ENCODE measurements at regions not wholly inside any gene's neighbourhood (a gene's known extent, or its start where the extent isn't known, plus 50 kb on each side); places are given as distances from the start of the nearest gene placed in this dataset.

- TF ChIP-seq REST (IDR thresholded peaks at IDR 0.05; ENCODE audit: low read depth) (no peak), TEAD4 (IDR thresholded peaks at IDR 0.05) (no peak), USF1 (IDR thresholded peaks at IDR 0.05) (no peak)
These were observed 336.7 kb downstream of the AGTPBP1 start for GRCh38 chr9:85404911-85405565.

- TF ChIP-seq EP300 (IDR thresholded peaks at IDR 0.05; ENCODE audit: borderline replicate concordance) (no peak), TCF12 (IDR thresholded peaks at IDR 0.05; ENCODE audit: low read depth) (no peak), ZBTB7A (IDR thresholded peaks at IDR 0.05; ENCODE audit: low read depth) (no peak), USF1 (IDR thresholded peaks at IDR 0.05) (no peak), TEAD4 (IDR thresholded peaks at IDR 0.05) (no peak), YY1 (IDR thresholded peaks at IDR 0.05; ENCODE audit: low read depth) (no peak), CEBPB (IDR thresholded peaks at IDR 0.05) (no peak), FOXM1 (IDR thresholded peaks at IDR 0.05; ENCODE audit: borderline replicate concordance, low read depth) (no peak), MAX (IDR thresholded peaks at IDR 0.05) (no peak), TAF1 (IDR thresholded peaks at IDR 0.05; ENCODE audit: low read depth) (no peak), REST (IDR thresholded peaks at IDR 0.05; ENCODE audit: low read depth) (no peak), CREB1 (IDR thresholded peaks at IDR 0.05; ENCODE audit: low read depth) (no peak), NFIC (IDR thresholded peaks at IDR 0.05) (no peak), EGR1 (IDR thresholded peaks at IDR 0.05) (no peak), RAD21 (IDR thresholded peaks at IDR 0.05; ENCODE audit: low read depth) (no peak)
These were observed 339.2 kb downstream of the AGTPBP1 start for GRCh38 chr9:85402551-85402950.

- no peak for TF ChIP-seq YY1 (IDR thresholded peaks at IDR 0.05; ENCODE audit: low read depth)
- no peak for TF ChIP-seq NFIC (IDR thresholded peaks at IDR 0.05)
- TF ChIP-seq FOXM1 (IDR thresholded peaks at IDR 0.05; ENCODE audit: borderline replicate concordance, low read depth) = no peak
- TF ChIP-seq REST (IDR thresholded peaks at IDR 0.05; ENCODE audit: low read depth) = no peak
- no peak for TF ChIP-seq TAF1 (IDR thresholded peaks at IDR 0.05; ENCODE audit: low read depth)
- TF ChIP-seq CREB1 (IDR thresholded peaks at IDR 0.05; ENCODE audit: low read depth) = no peak
- TF ChIP-seq EP300 (IDR thresholded peaks at IDR 0.05; ENCODE audit: borderline replicate concordance) = no peak
- no peak for TF ChIP-seq USF1 (IDR thresholded peaks at IDR 0.05)
These were observed 339.8 kb downstream of the AGTPBP1 start for GRCh38 chr9:85401998-85402397.

- TF ChIP-seq MAX (IDR thresholded peaks at IDR 0.05) = no peak
- TF ChIP-seq EGR1 (IDR thresholded peaks at IDR 0.05) = no peak
- TF ChIP-seq CEBPB (IDR thresholded peaks at IDR 0.05) = no peak
- TF ChIP-seq FOXM1 (IDR thresholded peaks at IDR 0.05; ENCODE audit: borderline replicate concordance, low read depth) = no peak
- TF ChIP-seq RAD21 (IDR thresholded peaks at IDR 0.05; ENCODE audit: low read depth) = no peak
- TF ChIP-seq YY1 (IDR thresholded peaks at IDR 0.05; ENCODE audit: low read depth) = no peak
- no peak for TF ChIP-seq ZBTB7A (IDR thresholded peaks at IDR 0.05; ENCODE audit: low read depth)
- no peak for TF ChIP-seq TEAD4 (IDR thresholded peaks at IDR 0.05)
- no peak for TF ChIP-seq REST (IDR thresholded peaks at IDR 0.05; ENCODE audit: low read depth)
- no peak for TF ChIP-seq TAF1 (IDR thresholded peaks at IDR 0.05; ENCODE audit: low read depth)
- TF ChIP-seq USF1 (IDR thresholded peaks at IDR 0.05) = no peak
- no peak for TF ChIP-seq CREB1 (IDR thresholded peaks at IDR 0.05; ENCODE audit: low read depth)
- TF ChIP-seq EP300 (IDR thresholded peaks at IDR 0.05; ENCODE audit: borderline replicate concordance) = no peak
- no peak for TF ChIP-seq TCF12 (IDR thresholded peaks at IDR 0.05; ENCODE audit: low read depth)
- TF ChIP-seq NFIC (IDR thresholded peaks at IDR 0.05) = no peak
These were observed 344.7 kb downstream of the AGTPBP1 start for GRCh38 chr9:85397005-85397404.

Measured in Ishikawa (cell line).